Esophagus muscularis mucosa (tissue), 4 donors: ENCODE measurements at regions not wholly inside any gene's neighbourhood (a gene's known extent, or its start where the extent isn't known, plus 50 kb on each side); places are given as distances from the start of the nearest gene placed in this dataset.

Experiments used
- DNase-seq: peaks from one replicate; pipeline ENCODE4 v3.0.0-alpha.2; 2017; ENCODE audit errors: extremely low spot score
- H3K27ac ChIP-seq, 4 donors: fragments of 200-600 bp; sonication (generic); replicated peaks in 1 of 4; 1 replicate in 3 of 4; 2 replicates in 1 of 4; pipeline ENCODE4 v1.5.1; 2016 to 2019; ENCODE audit warnings: mild to moderate bottlenecking in 1 of 4
- H3K27me3 ChIP-seq, 4 donors: fragments of 200-600 bp; sonication (generic); one replicate each; pipeline versions ENCODE4 v1.5.1 to v1.6.0; 2016 to 2019
- H3K36me3 ChIP-seq, 4 donors: fragments of 200-600 bp; sonication (generic); one replicate each; pipeline ENCODE4 v1.5.1; 2016 to 2019
- H3K4me1 ChIP-seq, 4 donors: fragments of 200-600 bp; sonication (generic); one replicate each; pipeline ENCODE4 v1.5.1; 2016 to 2019
- H3K4me3 ChIP-seq, 4 donors: fragments of 200-600 bp; sonication (generic); 1 replicate in 2 of 4; 2 replicates in 2 of 4; pipeline ENCODE4 v1.5.1; 2016 to 2019; ENCODE audit warnings: mild to moderate bottlenecking in 4 of 4, moderate library complexity in 1 of 4
- H3K9me3 ChIP-seq, 4 donors: fragments of 200-600 bp; sonication (generic); 1 replicate in 3 of 4; 2 replicates in 1 of 4; pipeline ENCODE4 v1.5.1; 2016 to 2019
- CTCF ChIP-seq, 3 experiments: fragments of 200-600 bp in 2 of 3; fragments of 450-650 bp in 1 of 3; sonication (generic) in 2 of 3; IDR thresholded peaks; one replicate each; pipeline ENCODE4 v1.5.1; 2017 to 2019; ENCODE audit warnings: antibody characterized with exemption in 3 of 3, mild to moderate bottlenecking in 2 of 3, moderate library complexity in 1 of 3
- EP300 ChIP-seq: sonication (generic); formaldehyde crosslinking; IDR thresholded peaks from one replicate; pipeline ENCODE4 v1.6.1; 2017; ENCODE audit warnings: antibody characterized with exemption
- POLR2A ChIP-seq: fragments of 450-650 bp; IDR thresholded peaks from one replicate; pipeline ENCODE4 v1.6.1; 2017; ENCODE audit warnings: antibody characterized with exemption, moderate library complexity, mild to moderate bottlenecking, low read depth
- POLR2AphosphoS5 ChIP-seq, 2 donors: sonication (generic); formaldehyde crosslinking; IDR thresholded peaks; one replicate each; pipeline ENCODE4 v1.6.1; 2017; ENCODE audit warnings: antibody characterized with exemption in 2 of 2
- WGBS: methylation state at CpG from one replicate; pipeline ENCODE4 v1.1.5; 2018; 5-methylcytosine and 5-hydroxymethylcytosine counted together
- intact Hi-C: fragments of 100-400 bp; cut with DNase I; formaldehyde crosslinking; loops from one replicate; pipeline ENCODE4 v1.15.1; 2023

GRCh38 chr3:4061783-4062360, 241.3 kb upstream of the SETMAR start:
- no peak for DNase-seq

GRCh38 chr3:4062621-4063020, 240.5 kb upstream of the SETMAR start:
- Histone ChIP-seq H3K27ac (no peak overlapping the region), H3K27me3 (no peaks in the 10 kb centered on the region), H3K4me3 (no peak overlapping the region), H3K4me1 (peaks cover 0 to 11% (median 3%) of the 10 kb centered on the region in 4 donors), H3K9me3 (no peaks in the 10 kb centered on the region), H3K36me3 (no peaks in the 10 kb centered on the region)
- TF ChIP-seq POLR2A (no peak), CTCF (IDR thresholded peaks at IDR 0.05) (no peak), EP300 (no peak), POLR2AphosphoS5 (IDR thresholded peaks at IDR 0.05) (no peak)
- WGBS, result 86% methylated on average over 1 of the region's 1 CpG
- intact Hi-C loops, result no loop called here
- no peak for DNase-seq

More at GRCh38 chr3:4061783-4062360, 241.3 kb upstream of the SETMAR start:
- intact Hi-C loops, result no loop called here
- Histone ChIP-seq H3K27ac (no peak overlapping the region), H3K36me3 (no peaks in the 10 kb centered on the region), H3K27me3 (no peaks in the 10 kb centered on the region), H3K4me1 (peaks cover 0 to 11% (median 3%) of the 10 kb centered on the region in 4 donors), H3K4me3 (no peak overlapping the region), H3K9me3 (no peaks in the 10 kb centered on the region)
- TF ChIP-seq POLR2AphosphoS5 (IDR thresholded peaks at IDR 0.05), result no peak
- TF ChIP-seq CTCF (IDR thresholded peaks at IDR 0.05), result no peak
- no peak for TF ChIP-seq POLR2A
- TF ChIP-seq EP300, result no peak
- 53% methylated on average over 4 of the region's 4 CpGs for WGBS

- no peak overlapping the region for H3K4me3 ChIP-seq
- DNase-seq, result no peak
- H3K9me3 ChIP-seq, result no peaks in the 10 kb centered on the region
- intact Hi-C loops, result no loop called here
- H3K27ac ChIP-seq, result no peak overlapping the region
- WGBS, result 87% methylated on average over 4 of the region's 4 CpGs
- no peak for TF ChIP-seq EP300
- no peak for TF ChIP-seq POLR2A
- peaks cover 0 to 11% (median 3%) of the 10 kb centered on the region in 4 donors for H3K4me1 ChIP-seq
- H3K27me3 ChIP-seq, result no peaks in the 10 kb centered on the region
- no peaks in the 10 kb centered on the region for H3K36me3 ChIP-seq
These were observed 239.1 kb upstream of the SETMAR start for GRCh38 chr3:4063916-4064574.

- intact Hi-C loops, result no loop called here
- H3K9me3 ChIP-seq, result no peaks in the 10 kb centered on the region
- H3K27me3 ChIP-seq, result no peaks in the 10 kb centered on the region
- H3K36me3 ChIP-seq, result no peaks in the 10 kb centered on the region
- no peak overlapping the region for H3K27ac ChIP-seq
- DNase-seq, result no peak
- WGBS, result 87% methylated on average over 2 of the region's 2 CpGs
- H3K4me3 ChIP-seq, result no peak overlapping the region
- H3K4me1 ChIP-seq, result peaks cover 0 to 7% (median 1%) of the 10 kb centered on the region in 4 donors
- no peak for TF ChIP-seq POLR2A
- TF ChIP-seq EP300, result no peak
- no peak for TF ChIP-seq CTCF (IDR thresholded peaks at IDR 0.05)
- no peak for TF ChIP-seq POLR2AphosphoS5 (IDR thresholded peaks at IDR 0.05)
These were observed 238.1 kb upstream of the SETMAR start for GRCh38 chr3:4065085-4065484.

- DNase-seq, result no peak
- intact Hi-C loops, result no loop called here
These were observed 237.6 kb upstream of the SETMAR start for GRCh38 chr3:4065554-4065953.

More at GRCh38 chr3:4065554-4065953, 237.6 kb upstream of the SETMAR start:
- WGBS, result 94% methylated on average over 1 of the region's 1 CpG
- H3K27ac ChIP-seq, result no peak overlapping the region
- no peaks in the 10 kb centered on the region for H3K9me3 ChIP-seq
- no peak for TF ChIP-seq EP300
- no peak for TF ChIP-seq POLR2AphosphoS5 (IDR thresholded peaks at IDR 0.05)
- TF ChIP-seq CTCF (IDR thresholded peaks at IDR 0.05), result no peak
- H3K4me3 ChIP-seq, result no peak overlapping the region
- no peaks in the 10 kb centered on the region for H3K36me3 ChIP-seq
- no peaks in the 10 kb centered on the region for H3K27me3 ChIP-seq
- H3K4me1 ChIP-seq, result peaks cover 0 to 2% (median 0%) of the 10 kb centered on the region in 4 donors
